Adrenal gland (tissue), 5 donors: ENCODE measurements at regions not wholly inside any gene's neighbourhood (a gene's known extent, or its start where the extent isn't known, plus 50 kb on each side); places are given as distances from the start of the nearest gene placed in this dataset.

Experiments
- CTCF ChIP-seq, 6 experiments: fragments of 450-650 bp in 4 of 6; fragments of 200-600 bp in 2 of 6; sonication (generic) in 1 of 6; IDR thresholded peaks; 1 replicate in 5 of 6; 2 replicates in 1 of 6; pipeline versions ENCODE4 v1.5.1 to v1.8.0; 2016 to 2021; ENCODE audit warnings: antibody characterized with exemption in 6 of 6, mild to moderate bottlenecking in 2 of 6, moderate library complexity in 1 of 6
- POLR2A ChIP-seq, 2 donors: fragments of 450-650 bp; IDR thresholded peaks; one replicate each; pipeline ENCODE4 v1.6.1; 2017; ENCODE audit warnings: antibody characterized with exemption in 2 of 2, mild to moderate bottlenecking in 2 of 2, moderate library complexity in 1 of 2
- donor health status: DM: no; HTN: no; CAD: no.

DNA sequence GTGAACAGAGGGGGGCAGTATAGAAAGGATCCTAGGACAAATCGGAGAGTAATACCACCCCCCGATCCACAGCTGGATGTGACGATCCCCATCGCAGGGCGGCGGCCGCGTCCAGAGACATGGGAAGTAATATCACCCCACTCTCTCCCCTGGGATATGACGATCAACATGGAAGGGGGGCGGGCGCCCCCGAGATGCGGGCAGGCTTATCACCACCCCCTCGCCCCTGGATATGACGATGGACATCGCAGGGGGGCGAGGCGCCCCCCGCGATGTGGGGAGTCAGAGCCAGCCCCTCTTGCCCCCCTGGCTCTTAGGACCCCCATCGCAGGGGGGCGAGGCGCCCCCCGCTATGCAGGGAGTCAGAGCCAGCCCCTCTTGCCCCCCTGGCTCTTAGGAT, 120.4 kb upstream of the OSBPL11 start:
- no peak for TF ChIP-seq CTCF (IDR thresholded peaks at IDR 0.05)
- no peak for TF ChIP-seq POLR2A (IDR thresholded peaks at IDR 0.05)
